ENCODE measurements at regions not wholly inside any gene's neighbourhood (a gene's known extent, or its start where the extent isn't known, plus 50 kb on each side); places are given as distances from the start of the nearest gene placed in this dataset.

GRCh38 chr15:35931799-35932341 lies 385.9 kb upstream of the DPH6 start:
- no peaks in the 10 kb centered on the region for H3K27me3 Mint-ChIP-seq (ENCODE audit: unreplicated experiment)
- no peaks in the 10 kb centered on the region for H3K36me3 Mint-ChIP-seq (ENCODE audit: low read depth, unreplicated experiment)
- no peak for DNase-seq (ENCODE audit: low spot score)
- H3K4me1 Mint-ChIP-seq (ENCODE audit: unreplicated experiment), result no peaks in the 10 kb centered on the region
- no peak overlapping the region for H3K27ac Mint-ChIP-seq (ENCODE audit: unreplicated experiment)
- no peak for TF ChIP-seq CTCF (IDR thresholded peaks at IDR 0.05; ENCODE audit: unreplicated experiment)
- H3K4me3 Mint-ChIP-seq (ENCODE audit: unreplicated experiment), result no peak overlapping the region
- no peaks in the 10 kb centered on the region for H3K9me3 Mint-ChIP-seq (ENCODE audit: unreplicated experiment)

DNA sequence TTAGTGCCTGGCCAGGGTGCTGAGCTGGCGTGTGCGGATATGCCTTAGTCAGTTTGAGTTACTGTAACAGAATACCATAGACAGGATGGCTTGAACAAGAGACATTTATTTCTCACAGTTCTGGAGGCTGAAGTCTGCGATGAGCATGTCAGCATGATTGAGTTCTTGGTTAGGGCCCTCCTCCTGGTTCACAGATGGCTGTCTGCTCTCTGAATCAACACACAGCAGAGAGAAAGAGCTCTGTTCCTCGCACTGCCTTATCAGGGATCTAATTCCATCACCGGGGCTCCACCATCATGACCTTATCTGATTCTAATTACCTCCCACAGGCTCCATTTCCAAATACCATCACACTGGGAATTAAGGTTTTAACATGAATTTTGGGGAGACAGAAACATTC lies 386.6 kb upstream of the DPH6 start:
- DNase-seq (ENCODE audit: low spot score), result no peak

DNA sequence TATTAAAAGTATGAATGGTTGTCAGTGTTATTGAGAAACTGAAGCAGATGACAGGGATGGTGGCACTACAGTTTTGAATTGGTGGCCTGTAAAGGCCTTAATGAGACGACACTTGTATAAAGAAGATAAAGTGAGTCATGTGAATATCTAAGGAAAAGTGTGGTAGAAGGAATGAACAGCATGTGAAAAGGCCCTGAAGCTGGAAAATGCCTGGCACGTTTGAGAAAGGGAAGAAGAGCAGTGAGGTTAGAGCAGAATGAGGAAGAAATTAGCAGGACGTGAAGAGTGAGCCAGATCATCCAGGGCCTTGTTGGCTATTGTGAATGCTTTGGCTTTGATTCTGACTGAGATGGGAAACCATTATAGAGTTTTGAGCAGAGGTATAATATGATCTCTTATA lies 387.6 kb upstream of the DPH6 start:
- no peak for DNase-seq (ENCODE audit: low spot score)
- Mint-ChIP-seq H3K36me3 (ENCODE audit: low read depth, unreplicated experiment) (no peaks in the 10 kb centered on the region), H3K27me3 (ENCODE audit: unreplicated experiment) (no peaks in the 10 kb centered on the region), H3K27ac (ENCODE audit: unreplicated experiment) (no peak overlapping the region), H3K9me3 (ENCODE audit: unreplicated experiment) (no peaks in the 10 kb centered on the region), H3K4me1 (ENCODE audit: unreplicated experiment) (no peaks in the 10 kb centered on the region), H3K4me3 (ENCODE audit: unreplicated experiment) (no peak overlapping the region)
- TF ChIP-seq CTCF (IDR thresholded peaks at IDR 0.05; ENCODE audit: unreplicated experiment), result no peak

More for the DNA sequence above, 386.6 kb upstream of the DPH6 start:
- Mint-ChIP-seq H3K36me3 (ENCODE audit: low read depth, unreplicated experiment) (no peaks in the 10 kb centered on the region), H3K27ac (ENCODE audit: unreplicated experiment) (no peak overlapping the region), H3K27me3 (ENCODE audit: unreplicated experiment) (no peaks in the 10 kb centered on the region), H3K9me3 (ENCODE audit: unreplicated experiment) (no peaks in the 10 kb centered on the region), H3K4me1 (ENCODE audit: unreplicated experiment) (no peaks in the 10 kb centered on the region), H3K4me3 (ENCODE audit: unreplicated experiment) (no peak overlapping the region)
- no peak for TF ChIP-seq CTCF (IDR thresholded peaks at IDR 0.05; ENCODE audit: unreplicated experiment)

- Mint-ChIP-seq H3K9me3 (ENCODE audit: unreplicated experiment) (no peaks in the 10 kb centered on the region), H3K27me3 (ENCODE audit: unreplicated experiment) (no peaks in the 10 kb centered on the region), H3K4me3 (ENCODE audit: unreplicated experiment) (no peak overlapping the region), H3K4me1 (ENCODE audit: unreplicated experiment) (no peaks in the 10 kb centered on the region), H3K36me3 (ENCODE audit: low read depth, unreplicated experiment) (no peaks in the 10 kb centered on the region), H3K27ac (ENCODE audit: unreplicated experiment) (no peak overlapping the region)
- no peak for TF ChIP-seq CTCF (IDR thresholded peaks at IDR 0.05; ENCODE audit: unreplicated experiment)
- no peak for DNase-seq (ENCODE audit: low spot score)
These were observed 388.6 kb upstream of the DPH6 start for GRCh38 chr15:35934383-35935049.

DNA sequence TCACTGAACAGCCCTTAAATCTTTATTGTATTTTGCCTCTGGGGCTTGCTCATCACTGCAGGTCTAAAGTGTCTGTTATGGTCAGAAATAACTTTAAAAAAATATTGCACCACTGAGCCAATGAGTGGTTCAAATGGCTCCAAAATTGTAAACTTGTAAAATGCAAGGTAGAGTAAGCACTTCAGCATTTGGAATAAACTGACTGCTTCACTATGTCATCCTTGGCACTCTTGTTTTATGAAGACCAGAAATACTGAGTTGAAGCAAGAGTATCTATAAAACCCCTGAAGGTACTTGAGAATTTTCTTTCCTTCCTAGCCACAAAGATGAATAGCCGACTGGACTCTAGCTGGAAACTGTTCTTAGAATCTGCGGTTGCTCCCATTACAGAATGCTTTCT lies 390.3 kb upstream of the DPH6 start:
- DNase-seq (ENCODE audit: low spot score), result no peak
- Mint-ChIP-seq H3K4me3 (ENCODE audit: unreplicated experiment) (no peak overlapping the region), H3K27me3 (ENCODE audit: unreplicated experiment) (no peaks in the 10 kb centered on the region), H3K36me3 (ENCODE audit: low read depth, unreplicated experiment) (no peaks in the 10 kb centered on the region), H3K9me3 (ENCODE audit: unreplicated experiment) (no peaks in the 10 kb centered on the region), H3K4me1 (ENCODE audit: unreplicated experiment) (no peaks in the 10 kb centered on the region), H3K27ac (ENCODE audit: unreplicated experiment) (no peak overlapping the region)
- TF ChIP-seq CTCF (IDR thresholded peaks at IDR 0.05; ENCODE audit: unreplicated experiment), result no peak
